ENCODE measurements at regions not wholly inside any gene's neighbourhood (a gene's known extent, or its start where the extent isn't known, plus 50 kb on each side); places are given as distances from the start of the nearest gene placed in this dataset.

- no peak overlapping the region for H3K27ac ChIP-seq (ENCODE audit: low read depth, low read length, poor library complexity, severe bottlenecking)
- H3K9me2 ChIP-seq (ENCODE audit: insufficient read depth, low read length) = no peaks in the 10 kb centered on the region
- no peak for DNase-seq (ENCODE audit: low spot score)
- H2AFZ ChIP-seq (ENCODE audit: low read length) = no peak overlapping the region
- intact Hi-C loops (cut with micrococcal nuclease; ENCODE audit: unreplicated experiment) = no loop called here
- POLR2A ChIA-PET = interaction anchor here (0.6 kb wide), 1 partner anchor 911 kb away, joined by 10 read pairs; no protein-coding TSS in a partner anchor
- H3K9me3 ChIP-seq (ENCODE audit: low read length) = no peaks in the 10 kb centered on the region
- no peak overlapping the region for H3K4me3 ChIP-seq (ENCODE audit: low read depth, low read length, poor library complexity, severe bottlenecking)
- H3K36me3 ChIP-seq (ENCODE audit: insufficient read depth, low read length) = no peaks in the 10 kb centered on the region
- no peaks in the 10 kb centered on the region for H3K79me2 ChIP-seq (ENCODE audit: insufficient read depth, low read depth, low read length)
- H3K4me1 ChIP-seq (ENCODE audit: insufficient read depth, low read length, poor library complexity, severe bottlenecking) = no peaks in the 10 kb centered on the region
- BruUV-seq (replicated peaks) = no TSS peak
- TF ChIP-seq EZH2phosphoT487 (IDR thresholded peaks at IDR 0.05; ENCODE audit: borderline replicate concordance, low read depth, low read length) = no peak
- TF ChIP-seq, protein P1, sequence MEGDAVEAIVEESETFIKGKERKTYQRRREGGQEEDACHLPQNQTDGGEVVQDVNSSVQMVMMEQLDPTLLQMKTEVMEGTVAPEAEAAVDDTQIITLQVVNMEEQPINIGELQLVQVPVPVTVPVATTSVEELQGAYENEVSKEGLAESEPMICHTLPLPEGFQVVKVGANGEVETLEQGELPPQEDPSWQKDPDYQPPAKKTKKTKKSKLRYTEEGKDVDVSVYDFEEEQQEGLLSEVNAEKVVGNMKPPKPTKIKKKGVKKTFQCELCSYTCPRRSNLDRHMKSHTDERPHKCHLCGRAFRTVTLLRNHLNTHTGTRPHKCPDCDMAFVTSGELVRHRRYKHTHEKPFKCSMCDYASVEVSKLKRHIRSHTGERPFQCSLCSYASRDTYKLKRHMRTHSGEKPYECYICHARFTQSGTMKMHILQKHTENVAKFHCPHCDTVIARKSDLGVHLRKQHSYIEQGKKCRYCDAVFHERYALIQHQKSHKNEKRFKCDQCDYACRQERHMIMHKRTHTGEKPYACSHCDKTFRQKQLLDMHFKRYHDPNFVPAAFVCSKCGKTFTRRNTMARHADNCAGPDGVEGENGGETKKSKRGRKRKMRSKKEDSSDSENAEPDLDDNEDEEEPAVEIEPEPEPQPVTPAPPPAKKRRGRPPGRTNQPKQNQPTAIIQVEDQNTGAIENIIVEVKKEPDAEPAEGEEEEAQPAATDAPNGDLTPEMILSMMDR (conservative IDR thresholded peaks at IDR 0.05; ENCODE audit: low read length) = no peak
- CTCF ChIA-PET (ENCODE audit: unreplicated experiment) = no interaction called here
- H3K4me2 ChIP-seq (ENCODE audit: low read length) = no peak overlapping the region
- H4K20me1 ChIP-seq (ENCODE audit: insufficient read depth, low read length) = no peaks in the 10 kb centered on the region
These were observed 419.6 kb upstream of the KIRREL3 start for GRCh38 chr11:127420139-127420538.

- Histone ChIP-seq H3K79me2 (ENCODE audit: insufficient read depth, low read depth, low read length) (no peaks in the 10 kb centered on the region), H3K4me1 (ENCODE audit: insufficient read depth, low read length, poor library complexity, severe bottlenecking) (no peaks in the 10 kb centered on the region), H3K9me2 (ENCODE audit: insufficient read depth, low read length) (no peaks in the 10 kb centered on the region), H4K20me1 (ENCODE audit: insufficient read depth, low read length) (no peaks in the 10 kb centered on the region), H3K4me2 (ENCODE audit: low read length) (no peak overlapping the region), H3K36me3 (ENCODE audit: insufficient read depth, low read length) (no peaks in the 10 kb centered on the region), H2AFZ (ENCODE audit: low read length) (no peak overlapping the region), H3K9me3 (ENCODE audit: low read length) (no peaks in the 10 kb centered on the region), H3K27ac (ENCODE audit: low read depth, low read length, poor library complexity, severe bottlenecking) (no peak overlapping the region), H3K4me3 (ENCODE audit: low read depth, low read length, poor library complexity, severe bottlenecking) (no peak overlapping the region)
- intact Hi-C loops (cut with micrococcal nuclease; ENCODE audit: unreplicated experiment) = no loop called here
- ChIA-PET POLR2A (no interaction called here), CTCF (ENCODE audit: unreplicated experiment) (no interaction called here)
- BruUV-seq (replicated peaks) = no TSS peak
- TF ChIP-seq, protein P1 (conservative IDR thresholded peaks at IDR 0.05; ENCODE audit: low read length) = no peak
- TF ChIP-seq EZH2phosphoT487 (IDR thresholded peaks at IDR 0.05; ENCODE audit: borderline replicate concordance, low read depth, low read length) = no peak
- DNase-seq (ENCODE audit: low spot score) = no peak
These were observed 412.3 kb upstream of the KIRREL3 start for GRCh38 chr11:127412722-127413380.

DNA sequence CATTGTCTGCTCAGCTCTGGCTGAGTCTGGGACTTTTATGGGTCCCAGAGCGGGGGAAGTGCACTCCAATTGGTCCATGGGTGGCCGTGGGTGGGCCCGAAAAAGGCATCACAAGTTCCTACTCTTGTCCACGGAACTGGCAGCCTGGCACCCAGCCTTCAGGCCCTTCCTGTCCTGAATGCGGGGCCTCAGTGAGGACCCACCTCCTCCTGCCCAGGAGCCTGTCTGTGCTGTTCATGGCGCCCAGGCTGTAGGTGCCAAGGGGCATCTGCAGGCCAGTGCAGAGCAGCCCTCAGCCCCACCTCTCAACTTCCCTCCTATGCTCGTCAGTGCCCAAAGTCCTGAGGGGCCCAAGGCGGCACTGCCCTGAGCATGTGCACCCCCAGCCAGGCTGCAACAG lies 411.7 kb upstream of the KIRREL3 start:
- DNase-seq (ENCODE audit: low spot score) = no peak
- intact Hi-C loops (cut with micrococcal nuclease; ENCODE audit: unreplicated experiment) = no loop called here
- Histone ChIP-seq H3K4me3 (ENCODE audit: low read depth, low read length, poor library complexity, severe bottlenecking) (no peak overlapping the region), H3K9me3 (ENCODE audit: low read length) (no peaks in the 10 kb centered on the region), H4K20me1 (ENCODE audit: insufficient read depth, low read length) (no peaks in the 10 kb centered on the region), H3K79me2 (ENCODE audit: insufficient read depth, low read depth, low read length) (no peaks in the 10 kb centered on the region), H3K4me1 (ENCODE audit: insufficient read depth, low read length, poor library complexity, severe bottlenecking) (no peaks in the 10 kb centered on the region), H3K27ac (ENCODE audit: low read depth, low read length, poor library complexity, severe bottlenecking) (no peak overlapping the region), H3K9me2 (ENCODE audit: insufficient read depth, low read length) (no peaks in the 10 kb centered on the region), H3K4me2 (ENCODE audit: low read length) (no peak overlapping the region), H3K36me3 (ENCODE audit: insufficient read depth, low read length) (no peaks in the 10 kb centered on the region), H2AFZ (ENCODE audit: low read length) (no peak overlapping the region)
- ChIA-PET CTCF (ENCODE audit: unreplicated experiment) (no interaction called here), POLR2A (no interaction called here)
- no TSS peak for BruUV-seq (replicated peaks)
- TF ChIP-seq EZH2phosphoT487 (IDR thresholded peaks at IDR 0.05; ENCODE audit: borderline replicate concordance, low read depth, low read length) = no peak
- TF ChIP-seq, protein P1 (conservative IDR thresholded peaks at IDR 0.05; ENCODE audit: low read length) = no peak
